Trophoblast cell (in vitro differentiated cells and primary cell): ENCODE measurements at regions not wholly inside any gene's neighbourhood (a gene's known extent, or its start where the extent isn't known, plus 50 kb on each side); places are given as distances from the start of the nearest gene placed in this dataset.

ENCODE experiments used
- DNase-seq, 2 donors: peaks; one replicate each; pipeline ENCODE4 v3.0.0-alpha.2; 2016
- H2AFZ ChIP-seq: 2 replicates; pipeline ENCODE4 v1.6.1; 2013; ENCODE audit warnings: low read length, moderate library complexity, mild to moderate bottlenecking; ENCODE audit not compliant: insufficient read depth, poor library complexity
- H2AK5ac ChIP-seq: 2 replicates; pipeline ENCODE4 v1.6.1; 2013; ENCODE audit warnings: mild to moderate bottlenecking, low read length
- H2BK120ac ChIP-seq: 2 replicates; pipeline ENCODE4 v1.6.1; 2013; ENCODE audit warnings: low read length, mild to moderate bottlenecking, moderate library complexity; ENCODE audit not compliant: insufficient read depth, poor library complexity
- H2BK12ac ChIP-seq: 2 replicates; pipeline ENCODE4 v1.6.1; 2013; ENCODE audit warnings: mild to moderate bottlenecking, low read length, moderate library complexity
- H2BK5ac ChIP-seq: 2 replicates; pipeline ENCODE4 v1.6.1; 2013; ENCODE audit warnings: low read length, low read depth, moderate library complexity, mild to moderate bottlenecking; ENCODE audit not compliant: poor library complexity
- H3K14ac ChIP-seq: 2 replicates; pipeline ENCODE4 v1.6.1; 2013; ENCODE audit warnings: mild to moderate bottlenecking, low read length
- H3K18ac ChIP-seq: 2 replicates; pipeline ENCODE4 v1.6.1; 2013; ENCODE audit warnings: mild to moderate bottlenecking, low read length
- H3K23ac ChIP-seq: 2 replicates; pipeline ENCODE4 v1.6.1; 2013; ENCODE audit warnings: low read length
- H3K27ac ChIP-seq: 2 replicates; pipeline ENCODE4 v1.5.1; 2013; ENCODE audit warnings: low read depth, mild to moderate bottlenecking, inconsistent platforms, low read length, moderate library complexity
- H3K27me3 ChIP-seq: 2 replicates; pipeline ENCODE4 v1.6.1; 2013; ENCODE audit warnings: inconsistent platforms, mild to moderate bottlenecking, low read length, moderate library complexity; ENCODE audit not compliant: insufficient read depth
- H3K36me3 ChIP-seq, 2 experiments: 1 replicate in 1 of 2; 2 replicates in 1 of 2; pipeline ENCODE4 v1.6.1; 2013; ENCODE audit warnings: low read length in 2 of 2, mild to moderate bottlenecking in 2 of 2, moderate library complexity in 1 of 2; ENCODE audit not compliant: insufficient read depth in 2 of 2, control insufficient read depth in 1 of 2
- H3K4ac ChIP-seq: 2 replicates; pipeline ENCODE4 v1.6.1; 2013; ENCODE audit warnings: low read depth, mild to moderate bottlenecking, low read length, moderate library complexity
- H3K4me1 ChIP-seq, 2 experiments: 1 replicate in 1 of 2; 2 replicates in 1 of 2; pipeline ENCODE4 v1.6.1; 2013; ENCODE audit warnings: low read length in 2 of 2, mild to moderate bottlenecking in 2 of 2, moderate library complexity in 1 of 2; ENCODE audit not compliant: insufficient read depth in 2 of 2, control insufficient read depth in 1 of 2
- H3K4me2 ChIP-seq: 2 replicates; pipeline ENCODE4 v1.6.1; 2013; ENCODE audit warnings: inconsistent platforms, mild to moderate bottlenecking, low read length, moderate library complexity
- H3K4me3 ChIP-seq: 2 replicates; pipeline ENCODE4 v1.5.1; 2013; ENCODE audit warnings: mild to moderate bottlenecking, low read depth, low read length, inconsistent platforms
- H3K79me1 ChIP-seq: one replicate; pipeline ENCODE4 v1.6.1; 2013; ENCODE audit warnings: low read length
- H3K79me2 ChIP-seq: 2 replicates; pipeline ENCODE4 v1.6.1; 2013; ENCODE audit warnings: low read length, mild to moderate bottlenecking; ENCODE audit not compliant: control insufficient read depth, insufficient read depth, poor library complexity
- H3K9ac ChIP-seq: 2 replicates; pipeline ENCODE4 v1.6.1; 2013; ENCODE audit warnings: mild to moderate bottlenecking, low read length
- H3K9me3 ChIP-seq: 2 replicates; pipeline ENCODE4 v1.6.1; 2013; ENCODE audit warnings: low read depth, mild to moderate bottlenecking, control low read depth, inconsistent platforms, low read length; ENCODE audit not compliant: insufficient read depth
- H4K12ac ChIP-seq: 2 replicates; pipeline ENCODE4 v1.6.1; 2013; ENCODE audit warnings: low read depth, mild to moderate bottlenecking, low read length, moderate library complexity
- H4K8ac ChIP-seq: 2 replicates; pipeline ENCODE4 v1.6.1; 2013; ENCODE audit warnings: low read depth, mild to moderate bottlenecking, low read length, moderate library complexity
- H4K91ac ChIP-seq: one replicate; pipeline ENCODE4 v1.6.1; 2013; ENCODE audit warnings: low read depth, mild to moderate bottlenecking, low read length, moderate library complexity
- WGBS: extraction: QIAGEN DNeasy Blood & Tissue Kit; methylation state at CpG from one replicate; pipeline ENCODE4 v1.1.7; 2013; ENCODE audit warnings: missing lambda C conversion rate; ENCODE audit not compliant: insufficient read length, insufficient coverage; ENCODE audit errors: extremely low coverage; 5-methylcytosine and 5-hydroxymethylcytosine counted together

GRCh38 chr4:152081024-152081423 lies 320.2 kb upstream of the GATB start:
- Histone ChIP-seq H3K4me3 (no peak overlapping the region), H2AFZ (no peak overlapping the region), H2BK12ac (no peak overlapping the region), H3K23ac (no peak overlapping the region), H3K79me2 (no peaks in the 10 kb centered on the region), H3K4me2 (no peak overlapping the region), H4K91ac (no peak overlapping the region), H4K12ac (no peak overlapping the region), H3K79me1 (no peaks in the 10 kb centered on the region), H2BK120ac (no peak overlapping the region), H3K27ac (no peak overlapping the region), H4K8ac (no peak overlapping the region), H3K27me3 (no peaks in the 10 kb centered on the region), H3K14ac (no peak overlapping the region), H3K36me3 (no peaks in the 10 kb centered on the region), H3K4ac (no peak overlapping the region), H3K4me1 (no peaks in the 10 kb centered on the region), H2BK5ac (no peak overlapping the region), H3K9me3 (peaks cover 2% of the 10 kb centered on the region), H2AK5ac (no peak overlapping the region), H3K9ac (no peak overlapping the region), H3K18ac (no peak overlapping the region)
- no CpG with 5 or more reads among the region's 5 CpGs for WGBS
- DNase-seq, result no peak

GRCh38 chr4:152079543-152080293 lies 318.9 kb upstream of the GATB start:
- Histone ChIP-seq H3K79me1 (no peaks in the 10 kb centered on the region), H2BK12ac (no peak overlapping the region), H3K79me2 (no peaks in the 10 kb centered on the region), H2BK120ac (no peak overlapping the region), H3K36me3 (no peaks in the 10 kb centered on the region), H3K27ac (no peak overlapping the region), H3K4ac (no peak overlapping the region), H3K14ac (no peak overlapping the region), H3K9ac (no peak overlapping the region), H2BK5ac (no peak overlapping the region), H2AFZ (no peak overlapping the region), H2AK5ac (no peak overlapping the region), H4K91ac (no peak overlapping the region), H3K4me2 (no peak overlapping the region), H3K4me1 (no peaks in the 10 kb centered on the region), H3K9me3 (peaks cover 2% of the 10 kb centered on the region), H3K27me3 (no peaks in the 10 kb centered on the region), H3K23ac (no peak overlapping the region), H3K18ac (no peak overlapping the region), H3K4me3 (no peak overlapping the region), H4K12ac (no peak overlapping the region), H4K8ac (no peak overlapping the region)
- no CpG with 5 or more reads among the region's 6 CpGs for WGBS
- no peak for DNase-seq

GRCh38 chr4:152079079-152079478 lies 318.3 kb upstream of the GATB start:
- Histone ChIP-seq H4K12ac (no peak overlapping the region), H3K23ac (no peak overlapping the region), H3K27ac (no peak overlapping the region), H3K4ac (no peak overlapping the region), H3K18ac (no peak overlapping the region), H3K14ac (no peak overlapping the region), H3K9me3 (peaks cover 2% of the 10 kb centered on the region), H2AFZ (no peak overlapping the region), H2AK5ac (no peak overlapping the region), H3K36me3 (no peaks in the 10 kb centered on the region), H3K79me1 (no peaks in the 10 kb centered on the region), H4K91ac (no peak overlapping the region), H2BK12ac (no peak overlapping the region), H3K4me1 (no peaks in the 10 kb centered on the region), H3K27me3 (no peaks in the 10 kb centered on the region), H2BK5ac (no peak overlapping the region), H3K4me3 (no peak overlapping the region), H2BK120ac (no peak overlapping the region), H4K8ac (no peak overlapping the region), H3K9ac (no peak overlapping the region), H3K4me2 (no peak overlapping the region), H3K79me2 (no peaks in the 10 kb centered on the region)
- no CpG with 5 or more reads among the region's 3 CpGs for WGBS
- DNase-seq, result no peak

GRCh38 chr4:152077582-152077981 lies 316.8 kb upstream of the GATB start:
- Histone ChIP-seq H2AFZ (no peak overlapping the region), H3K4ac (no peak overlapping the region), H3K9ac (no peak overlapping the region), H3K27ac (no peak overlapping the region), H3K4me3 (no peak overlapping the region), H2BK12ac (no peak overlapping the region), H3K79me1 (no peaks in the 10 kb centered on the region), H3K4me1 (peaks cover 0 to 3% of the 10 kb centered on the region in 2 experiments), H3K36me3 (no peaks in the 10 kb centered on the region), H3K18ac (no peak overlapping the region), H3K9me3 (peaks cover 2% of the 10 kb centered on the region), H2BK5ac (no peak overlapping the region), H2BK120ac (no peak overlapping the region), H3K27me3 (no peaks in the 10 kb centered on the region), H4K91ac (no peak overlapping the region), H4K12ac (no peak overlapping the region), H3K79me2 (no peaks in the 10 kb centered on the region), H4K8ac (no peak overlapping the region), H3K4me2 (no peak overlapping the region), H3K14ac (no peak overlapping the region), H2AK5ac (no peak overlapping the region), H3K23ac (no peak overlapping the region)
- DNase-seq, result no peak
- WGBS, result no CpG with 5 or more reads among the region's 2 CpGs
